A673 (cell line): ENCODE measurements at regions not wholly inside any gene's neighbourhood (a gene's known extent, or its start where the extent isn't known, plus 50 kb on each side); places are given as distances from the start of the nearest gene placed in this dataset.

Source experiments
- CTCF ChIP-seq: fragments of 300-800, 200-600 bp; sonication (generic); conservative IDR thresholded peaks from 2 replicates; pipeline ENCODE4 v1.5.1; 2017; ENCODE audit warnings: low read depth, mild to moderate bottlenecking, antibody characterized with exemption, low read length, moderate library complexity, mixed read lengths
- EZH2 ChIP-seq: fragments of 200-600 bp; sonication (generic); IDR thresholded peaks from 2 replicates; pipeline ENCODE4 v1.6.1; 2017; ENCODE audit warnings: borderline replicate concordance, low read depth, mild to moderate bottlenecking, mixed read lengths, antibody characterized with exemption, low read length; ENCODE audit not compliant: poor library complexity, severe bottlenecking

DNA sequence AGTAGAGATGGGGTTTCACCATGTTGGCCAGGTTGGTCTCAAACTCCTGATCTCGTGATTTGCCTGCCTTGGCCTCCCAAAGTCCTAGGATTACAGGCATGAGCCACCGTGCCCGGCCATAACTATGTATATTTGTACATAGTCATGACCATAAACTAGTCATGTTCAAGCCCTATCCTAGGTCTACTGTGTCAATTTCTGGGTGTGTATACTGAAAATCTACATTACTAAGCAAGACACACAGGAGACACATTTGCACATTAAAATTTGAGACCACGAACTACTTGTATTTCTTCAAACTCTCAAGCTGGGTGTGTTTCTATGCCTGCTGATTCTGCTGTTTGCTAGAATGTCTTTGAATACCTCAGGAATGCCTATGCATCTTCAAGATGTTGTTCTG is 451.3 kb upstream of the MCTP2 start:
- TF ChIP-seq CTCF (no peak), EZH2 (no peak)
